GM23338 (cell line): ENCODE measurements at regions not wholly inside any gene's neighbourhood (a gene's known extent, or its start where the extent isn't known, plus 50 kb on each side); places are given as distances from the start of the nearest gene placed in this dataset.

Experiments used
- ATAC-seq: fragments of 200-7000 bp; cut with Tn5 transposase; 3 replicates; pipeline ENCODE4 v1.9.1; 2020
- DNase-seq: peaks from one replicate; pipeline ENCODE4 v3.0.0-alpha.2; 2015; ENCODE audit warnings: low spot score
- H2AFZ ChIP-seq: fragments of 200-600 bp; sonication (generic); 2 replicates; pipeline ENCODE4 v1.8.0; 2016; ENCODE audit warnings: antibody characterized with exemption, mild to moderate bottlenecking, moderate library complexity
- H3F3A ChIP-seq: fragments of 200-600 bp; sonication (generic); replicated peaks from 2 replicates; pipeline ENCODE4 v1.8.0; 2017; ENCODE audit warnings: antibody characterized with exemption, mixed run types, low read depth
- H3K27ac ChIP-seq: fragments of 200-600 bp; sonication (generic); 2 replicates; pipeline ENCODE4 v1.6.1; 2016; ENCODE audit warnings: low read depth
- H3K27me3 ChIP-seq: fragments of 200-600 bp; sonication (generic); 2 replicates; pipeline ENCODE4 v1.8.0; 2016; ENCODE audit warnings: mild to moderate bottlenecking, mixed run types, moderate library complexity; ENCODE audit not compliant: insufficient read depth
- H3K36me3 ChIP-seq: fragments of 200-600 bp; sonication (generic); 2 replicates; pipeline ENCODE4 v1.8.0; 2016; ENCODE audit warnings: mild to moderate bottlenecking; ENCODE audit not compliant: insufficient read depth
- H3K4me1 ChIP-seq: fragments of 200-600 bp; sonication (generic); 2 replicates; pipeline ENCODE4 v1.8.0; 2016; ENCODE audit warnings: mild to moderate bottlenecking, moderate library complexity; ENCODE audit not compliant: insufficient read depth
- H3K4me2 ChIP-seq: fragments of 200-600 bp; sonication (generic); 2 replicates; pipeline ENCODE4 v1.7.1; 2017; ENCODE audit warnings: mixed run types
- H3K4me3 ChIP-seq: fragments of 200-600 bp; sonication (generic); 2 replicates; pipeline ENCODE4 v1.6.1; 2016; ENCODE audit warnings: mixed run types
- H3K79me2 ChIP-seq: fragments of 200-600 bp; sonication (generic); replicated peaks from 2 replicates; pipeline ENCODE4 v1.8.0; 2017; ENCODE audit warnings: mild to moderate bottlenecking; ENCODE audit not compliant: insufficient read depth
- H3K9me2 ChIP-seq: fragments of 200-600 bp; sonication (generic); 2 replicates; pipeline ENCODE4 v1.8.0; 2017; ENCODE audit not compliant: insufficient read depth
- H4K20me1 ChIP-seq: fragments of 200-600 bp; sonication (generic); replicated peaks from 2 replicates; pipeline ENCODE4 v1.8.0; 2017; ENCODE audit warnings: mild to moderate bottlenecking; ENCODE audit not compliant: insufficient read depth
- H3K27ac Mint-ChIP-seq: 2 replicates; pipeline ENCODE4 v1.8.0; 2020; ENCODE audit warnings: inconsistent platforms, mild to moderate bottlenecking, moderate library complexity, mixed read lengths
- H3K27me3 Mint-ChIP-seq: 3 replicates; pipeline ENCODE4 v1.8.0; 2022; ENCODE audit warnings: low read depth, mild to moderate bottlenecking, moderate library complexity, mixed read lengths, inconsistent platforms; ENCODE audit not compliant: insufficient read depth, poor library complexity
- H3K36me3 Mint-ChIP-seq: 3 replicates; pipeline ENCODE4 v1.8.0; 2021; ENCODE audit warnings: low read depth, mild to moderate bottlenecking, inconsistent platforms, moderate library complexity, mixed read lengths
- H3K4me1 Mint-ChIP-seq: 3 replicates; pipeline ENCODE4 v1.8.0; 2020; ENCODE audit warnings: mild to moderate bottlenecking, inconsistent platforms, mixed read lengths
- H3K4me3 Mint-ChIP-seq: 3 replicates; pipeline ENCODE4 v1.8.0; 2021; ENCODE audit warnings: moderate library complexity, mild to moderate bottlenecking, inconsistent platforms, mixed read lengths
- H3K9me3 Mint-ChIP-seq: 3 replicates; pipeline ENCODE4 v1.8.0; 2020; ENCODE audit warnings: moderate library complexity, mild to moderate bottlenecking, inconsistent platforms, mixed read lengths
- CREB1 ChIP-seq: fragments of 250-450 bp; sonication (Bioruptor Pico); IDR thresholded peaks from 2 replicates; pipeline ENCODE4 v1.5.0; 2020; ENCODE audit warnings: low read depth, mild to moderate bottlenecking, moderate library complexity
- CTCF ChIP-seq, 2 experiments: fragments of 200-600 bp in 1 of 2; sonication (generic) in 1 of 2; conservative IDR thresholded peaks; 2 replicates each; pipeline versions ENCODE4 v1.5.1 to v1.6.1; 2016 to 2017; ENCODE audit warnings: antibody characterized with exemption in 2 of 2, low read depth in 2 of 2, mild to moderate bottlenecking in 2 of 2, moderate library complexity in 1 of 2
- ETS1 ChIP-seq: IDR thresholded peaks from 2 replicates; pipeline ENCODE4 v1.6.1; 2016; ENCODE audit warnings: antibody characterized with exemption
- EZH2 ChIP-seq: fragments of 200-600 bp; sonication (generic); IDR thresholded peaks from one replicate; pipeline ENCODE4 v1.8.0; 2017; ENCODE audit warnings: antibody characterized with exemption, mild to moderate bottlenecking, low read depth; ENCODE audit not compliant: unreplicated experiment
- JUNB ChIP-seq: IDR thresholded peaks from one replicate; pipeline ENCODE4 v1.6.1; 2016; ENCODE audit warnings: antibody characterized with exemption; ENCODE audit not compliant: unreplicated experiment
- POLR2AphosphoS5 ChIP-seq: IDR thresholded peaks from 2 replicates; pipeline ENCODE4 v1.6.1; 2016; ENCODE audit warnings: antibody characterized with exemption, low read depth
- REST ChIP-seq: IDR thresholded peaks from one replicate; pipeline ENCODE4 v1.6.1; 2018; ENCODE audit warnings: antibody characterized with exemption; ENCODE audit not compliant: unreplicated experiment
- STAT1 ChIP-seq: IDR thresholded peaks from one replicate; pipeline ENCODE4 v1.6.1; 2016; ENCODE audit warnings: antibody characterized with exemption; ENCODE audit not compliant: unreplicated experiment
- ZNF114 ChIP-seq: fragments of 250-450 bp; sonication (Bioruptor Pico); IDR thresholded peaks from 2 replicates; pipeline ENCODE4 v1.5.0; 2020; ENCODE audit warnings: mild to moderate bottlenecking, moderate library complexity
- ZNF331 ChIP-seq: fragments of 250-450 bp; sonication (Bioruptor Pico); IDR thresholded peaks from 2 replicates; pipeline ENCODE4 v1.5.0; 2020; ENCODE audit warnings: low read depth, mild to moderate bottlenecking, moderate library complexity
- ZNF462 ChIP-seq: fragments of 250-450 bp; sonication (Bioruptor Pico); IDR thresholded peaks from 2 replicates; pipeline ENCODE4 v1.5.0; 2020; ENCODE audit warnings: mild to moderate bottlenecking, moderate library complexity

GRCh38 chr5:39586185-39586584 is 161.4 kb upstream of the DAB2 start (continued):
- no peak for TF ChIP-seq JUNB
- TF ChIP-seq ZNF331: no peak
- no peak for TF ChIP-seq CREB1 (CRISPR knock-in tag)
- TF ChIP-seq CTCF (conservative IDR thresholded peaks at IDR 0.05; ENCODE audit: low read depth in 2 of 2): no peak
- TF ChIP-seq EZH2: no peak
- no peak for TF ChIP-seq ETS1
- TF ChIP-seq ZNF114 (CRISPR knock-in tag): no peak

GRCh38 chr5:39584927-39585326 is 160.1 kb upstream of the DAB2 start:
- no peaks in the 10 kb centered on the region for H3K27me3 ChIP-seq
- H3K27ac ChIP-seq: no peak overlapping the region
- H3K4me3 Mint-ChIP-seq: no peak overlapping the region
- no peak overlapping the region for H3K27ac Mint-ChIP-seq
- H3K9me3 Mint-ChIP-seq: no peaks in the 10 kb centered on the region
- no peak overlapping the region for H2AFZ ChIP-seq
- no peaks in the 10 kb centered on the region for H3K9me2 ChIP-seq
- no peaks in the 10 kb centered on the region for H3K36me3 ChIP-seq
- H3K4me2 ChIP-seq: no peak overlapping the region
- no peaks in the 10 kb centered on the region for H3K27me3 Mint-ChIP-seq
- no peaks in the 10 kb centered on the region for H4K20me1 ChIP-seq
- no peaks in the 10 kb centered on the region for H3K36me3 Mint-ChIP-seq
- H3K79me2 ChIP-seq: no peaks in the 10 kb centered on the region
- no peaks in the 10 kb centered on the region for H3K4me1 Mint-ChIP-seq
- ATAC-seq: no peak
- DNase-seq: no peak
- no peaks in the 10 kb centered on the region for H3F3A ChIP-seq
- no peaks in the 10 kb centered on the region for H3K4me1 ChIP-seq
- no peak overlapping the region for H3K4me3 ChIP-seq
- TF ChIP-seq ZNF462 (CRISPR knock-in tag): no peak
- no peak for TF ChIP-seq ZNF114 (CRISPR knock-in tag)
- no peak for TF ChIP-seq CREB1 (CRISPR knock-in tag)
- TF ChIP-seq JUNB: no peak
- no peak for TF ChIP-seq REST
- no peak for TF ChIP-seq CTCF (conservative IDR thresholded peaks at IDR 0.05; ENCODE audit: low read depth in 2 of 2)
- no peak for TF ChIP-seq POLR2AphosphoS5
- TF ChIP-seq STAT1: no peak
